ENCODE measurements at regions not wholly inside any gene's neighbourhood (a gene's known extent, or its start where the extent isn't known, plus 50 kb on each side); places are given as distances from the start of the nearest gene placed in this dataset.
A peak's percentile ranks its signal among the peaks of the same experiment; 100 is the strongest.

- no peak for DNase-seq (ENCODE audit: low read depth)
These were observed 56.3 kb upstream of the TMEM72 start for GRCh38 chr10:44854693-44855350.

GRCh38 chr10:44856696-44857095 lies 54.4 kb upstream of the TMEM72 start:
- DNase-seq (ENCODE audit: low read depth): no peak

GRCh38 chr10:44857363-44858016 lies 53.6 kb upstream of the TMEM72 start:
- peak; percentile 23 for DNase-seq (ENCODE audit: low read depth)

GRCh38 chr10:44858017-44858371 lies 53.1 kb upstream of the TMEM72 start:
- no peak for DNase-seq (ENCODE audit: low read depth)

GRCh38 chr10:44858988-44859387 lies 52.1 kb upstream of the TMEM72 start:
- DNase-seq (ENCODE audit: low read depth): no peak

- DNase-seq (ENCODE audit: low read depth): no peak
These were observed 51.4 kb upstream of the TMEM72 start for GRCh38 chr10:44859546-44860285.

- no peak for DNase-seq (ENCODE audit: low read depth)
These were observed 50.1 kb upstream of the TMEM72 start for GRCh38 chr10:44860811-44861736.

Data from activated T-helper 9 cell treated with anti-CD3 and anti-CD28 coated beads, Interleukin-2, amount 50 U/mL, for 16 hours (primary cell).